SH-SY5Y (cell line): ENCODE measurements at regions not wholly inside any gene's neighbourhood (a gene's known extent, or its start where the extent isn't known, plus 50 kb on each side); places are given as distances from the start of the nearest gene placed in this dataset.

Experiments
- GATA2 ChIP-seq: IDR thresholded peaks from 2 replicates; pipeline ENCODE4 v1.6.1; 2011; ENCODE audit warnings: mild to moderate bottlenecking, low read depth, low read length
- GATA3 ChIP-seq: IDR thresholded peaks from 2 replicates; pipeline ENCODE4 v1.6.1; 2011; ENCODE audit warnings: low read depth, mild to moderate bottlenecking, low read length, moderate library complexity

GRCh38 chr11:21704539-21704938 lies 488.3 kb upstream of the ANO5 start:
- TF ChIP-seq GATA2 (no peak), GATA3 (no peak)
